ENCODE measurements at regions not wholly inside any gene's neighbourhood (a gene's known extent, or its start where the extent isn't known, plus 50 kb on each side); places are given as distances from the start of the nearest gene placed in this dataset.
A peak's percentile ranks its signal among the peaks of the same experiment; 100 is the strongest.

- no peak for DNase-seq (ENCODE audit: low read depth, low spot score)
- CTCF ChIA-PET, result interaction anchor here (0.6 kb wide), 1 partner anchor 8 kb away, joined by 4 read pairs; no protein-coding TSS in a partner anchor
Measured at GRCh38 chr13:46964789-46965527, 68.1 kb upstream of the HTR2A start.

GRCh38 chr13:46963904-46964303 is 67.1 kb upstream of the HTR2A start:
- no peak for DNase-seq (ENCODE audit: low read depth, low spot score)

More at GRCh38 chr13:46964789-46965527, 68.1 kb upstream of the HTR2A start:
- POLR2A ChIA-PET, result no interaction called here
- no peak overlapping the region for H3K27ac ChIP-seq (ENCODE audit: low read depth, low read length)
- TF ChIP-seq CTCF (IDR thresholded peaks at IDR 0.05; ENCODE audit: low read depth, low read length), result no peak
- no peaks in the 10 kb centered on the region for H3K27me3 ChIP-seq (ENCODE audit: control insufficient read depth, insufficient read depth, low read length)
- no peaks in the 10 kb centered on the region for H3K9me3 ChIP-seq (ENCODE audit: control insufficient read depth, insufficient read depth, low read length)
- no peak overlapping the region for H3K4me3 ChIP-seq (ENCODE audit: low read depth, low read length)

GRCh38 chr13:46962281-46962941 is 65.6 kb upstream of the HTR2A start:
- Histone ChIP-seq H3K27ac (ENCODE audit: low read depth, low read length) (no peak overlapping the region), H3K4me3 (ENCODE audit: low read depth, low read length) (no peak overlapping the region), H3K9me3 (ENCODE audit: control insufficient read depth, insufficient read depth, low read length) (no peaks in the 10 kb centered on the region), H3K27me3 (ENCODE audit: control insufficient read depth, insufficient read depth, low read length) (no peaks in the 10 kb centered on the region)
- peak; percentile 51 for TF ChIP-seq CTCF (IDR thresholded peaks at IDR 0.05; ENCODE audit: low read depth, low read length)
- CTCF ChIA-PET, result interaction anchor here (0.6 to 3.5 kb wide), 6 partner anchors 10 to 292 kb away, joined by 3 to 37 read pairs (median 7); no protein-coding TSS in a partner anchor
- DNase-seq (ENCODE audit: low read depth, low spot score), result no peak
- POLR2A ChIA-PET, result no interaction called here

More at GRCh38 chr13:46963904-46964303, 67.1 kb upstream of the HTR2A start:
- ChIA-PET CTCF (interaction anchor here (3.5 kb wide), 1 partner anchor 9 kb away, joined by 37 read pairs; no protein-coding TSS in a partner anchor), POLR2A (no interaction called here)
- Histone ChIP-seq H3K27ac (ENCODE audit: low read depth, low read length) (no peak overlapping the region), H3K4me3 (ENCODE audit: low read depth, low read length) (no peak overlapping the region), H3K9me3 (ENCODE audit: control insufficient read depth, insufficient read depth, low read length) (no peaks in the 10 kb centered on the region), H3K27me3 (ENCODE audit: control insufficient read depth, insufficient read depth, low read length) (no peaks in the 10 kb centered on the region)
- no peak for TF ChIP-seq CTCF (IDR thresholded peaks at IDR 0.05; ENCODE audit: low read depth, low read length)

- H3K27me3 ChIP-seq (ENCODE audit: control insufficient read depth, insufficient read depth, low read length), result no peaks in the 10 kb centered on the region
- H3K9me3 ChIP-seq (ENCODE audit: control insufficient read depth, insufficient read depth, low read length), result no peaks in the 10 kb centered on the region
- no peak overlapping the region for H3K4me3 ChIP-seq (ENCODE audit: low read depth, low read length)
- no peak for DNase-seq (ENCODE audit: low read depth, low spot score)
- no peak overlapping the region for H3K27ac ChIP-seq (ENCODE audit: low read depth, low read length)
- ChIA-PET POLR2A (no interaction called here), CTCF (interaction anchor here (0.6 to 3.5 kb wide), 6 partner anchors 11 to 292 kb away, joined by 3 to 37 read pairs (median 7); no protein-coding TSS in a partner anchor)
- TF ChIP-seq CTCF (IDR thresholded peaks at IDR 0.05; ENCODE audit: low read depth, low read length), result no peak
Measured at GRCh38 chr13:46961719-46962118, 64.9 kb upstream of the HTR2A start.

- no peak overlapping the region for H3K27ac ChIP-seq (ENCODE audit: low read depth, low read length)
- H3K9me3 ChIP-seq (ENCODE audit: control insufficient read depth, insufficient read depth, low read length), result no peaks in the 10 kb centered on the region
- ChIA-PET POLR2A (no interaction called here), CTCF (no interaction called here)
- no peak for TF ChIP-seq CTCF (IDR thresholded peaks at IDR 0.05; ENCODE audit: low read depth, low read length)
- no peak overlapping the region for H3K4me3 ChIP-seq (ENCODE audit: low read depth, low read length)
- H3K27me3 ChIP-seq (ENCODE audit: control insufficient read depth, insufficient read depth, low read length), result no peaks in the 10 kb centered on the region
- DNase-seq (ENCODE audit: low read depth, low spot score), result no peak
Measured at GRCh38 chr13:46953941-46954340, 57.1 kb upstream of the HTR2A start.

Measured in AG04450 (cell line).